Naive thymus-derived CD8-positive, alpha-beta T cell (primary cell): ENCODE measurements at regions not wholly inside any gene's neighbourhood (a gene's known extent, or its start where the extent isn't known, plus 50 kb on each side); places are given as distances from the start of the nearest gene placed in this dataset.
"Not testable (repeated sequence)": the region's sequence is repeated elsewhere in the genome, so short reads cannot be mapped to it uniquely, and the experiment has no call there.

ENCODE experiments used
- ATAC-seq, 2 donors: fragments of 150-1000 bp; cut with Tn5 transposase in 1 of 2; sonication (Bioruptor Pico), chemical (Tn5 transposase) in 1 of 2; 1 replicate in 1 of 2; 2 replicates in 1 of 2; pipeline ENCODE4 v1.10.0; 2021; ENCODE audit warnings: mild to moderate bottlenecking in 2 of 2, moderate library complexity in 2 of 2
- POLR2A ChIA-PET: fragments of 350-600 bp; sonication (Branson Sonifier 250); formaldehyde crosslinking; loops from one replicate; lab custom pipeline; 2021; ENCODE audit warnings: antibody characterized with exemption; lab: Charles Lee
- DNase-seq, 10 donors: peaks; one replicate each; pipeline versions ENCODE4 v3.0.0 to v3.0.0-alpha.2; 2020 to 2022
- H3K27ac Mint-ChIP-seq, 10 donors: one replicate each; pipeline ENCODE4 v1.8.0; 2020 to 2022; ENCODE audit warnings: mild to moderate bottlenecking in 10 of 10, mixed read lengths in 10 of 10, moderate library complexity in 4 of 10, inconsistent platforms in 1 of 10
- H3K27me3 Mint-ChIP-seq, 5 donors: one replicate each; pipeline ENCODE4 v1.8.0; 2021 to 2022; ENCODE audit warnings: mixed read lengths in 5 of 5
- H3K36me3 Mint-ChIP-seq, 3 donors: one replicate each; pipeline ENCODE4 v1.8.0; 2020 to 2022; ENCODE audit warnings: mixed read lengths in 3 of 3, mild to moderate bottlenecking in 2 of 3, inconsistent platforms in 1 of 3
- H3K4me1 Mint-ChIP-seq, 4 donors: one replicate each; pipeline ENCODE4 v1.8.0; 2021 to 2022; ENCODE audit warnings: mixed read lengths in 4 of 4
- H3K4me3 Mint-ChIP-seq, 10 donors: one replicate each; pipeline ENCODE4 v1.8.0; 2020 to 2022; ENCODE audit warnings: mild to moderate bottlenecking in 10 of 10, mixed read lengths in 10 of 10, moderate library complexity in 6 of 10, inconsistent platforms in 1 of 10
- H3K9me3 Mint-ChIP-seq, 9 donors: one replicate each; pipeline ENCODE4 v1.8.0; 2020 to 2022; ENCODE audit warnings: mixed read lengths in 9 of 9, mild to moderate bottlenecking in 3 of 9, inconsistent platforms in 1 of 9, moderate library complexity in 1 of 9

GRCh38 chr3:156036258-156037053 lies 83.9 kb upstream of the KCNAB1 start:
- ATAC-seq = no peak

GRCh38 chr3:156037356-156037755 lies 83.0 kb upstream of the KCNAB1 start:
- no peak for ATAC-seq
- Mint-ChIP-seq H3K4me1 (no peaks in the 10 kb centered on the region), H3K27me3 (peaks cover 0 to 5% (median 0%) of the 10 kb centered on the region in 5 donors), H3K27ac (no peak overlapping the region), H3K9me3 (no peaks in the 10 kb centered on the region), H3K4me3 (no peak overlapping the region), H3K36me3 (no peaks in the 10 kb centered on the region)
- no peak for DNase-seq
- POLR2A ChIA-PET = no interaction called here

More at GRCh38 chr3:156036258-156037053, 83.9 kb upstream of the KCNAB1 start:
- POLR2A ChIA-PET = no interaction called here
- H3K36me3 Mint-ChIP-seq = no peaks in the 10 kb centered on the region
- H3K27me3 Mint-ChIP-seq = peaks cover 0 to 5% (median 2%) of the 10 kb centered on the region in 5 donors
- H3K4me1 Mint-ChIP-seq = no peaks in the 10 kb centered on the region
- H3K9me3 Mint-ChIP-seq = no peaks in the 10 kb centered on the region
- H3K27ac Mint-ChIP-seq = no peak overlapping the region
- H3K4me3 Mint-ChIP-seq = no peak overlapping the region
- no peak for DNase-seq

DNA sequence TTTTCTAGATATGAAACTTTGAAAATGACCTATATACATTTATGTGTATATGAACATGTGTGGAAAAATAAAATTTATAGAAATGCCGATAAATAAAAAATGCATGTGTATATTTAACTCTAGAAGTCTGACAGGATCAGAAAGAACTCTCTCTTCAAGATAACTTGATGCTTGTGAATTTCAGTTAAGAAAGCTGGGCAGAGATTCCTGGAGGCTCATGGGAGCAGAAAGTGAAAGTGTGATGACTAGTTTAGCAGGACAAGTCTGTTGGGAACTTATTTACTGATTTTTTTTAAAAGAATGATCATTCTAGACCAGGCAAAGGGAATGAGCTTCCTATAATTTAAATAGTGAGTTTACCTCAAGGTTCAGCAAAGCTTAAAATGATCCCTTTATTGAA lies 81.5 kb upstream of the KCNAB1 start:
- Mint-ChIP-seq H3K27me3 (peaks cover 3 to 10% (median 5%) of the 10 kb centered on the region in 5 donors), H3K4me3 (no peak overlapping the region), H3K9me3 (no peaks in the 10 kb centered on the region), H3K27ac (peak overlapping the region in 1 of 10 donors; percentile 28), H3K4me1 (no peaks in the 10 kb centered on the region), H3K36me3 (no peaks in the 10 kb centered on the region)
- POLR2A ChIA-PET = no interaction called here
- no peak for DNase-seq
- ATAC-seq = no peak

GRCh38 chr3:156040041-156040440 lies 80.3 kb upstream of the KCNAB1 start:
- Mint-ChIP-seq H3K9me3 (no peaks in the 10 kb centered on the region), H3K4me1 (no peaks in the 10 kb centered on the region), H3K36me3 (no peaks in the 10 kb centered on the region), H3K27me3 (peaks cover 3 to 13% (median 5%) of the 10 kb centered on the region in 5 donors), H3K27ac (no peak overlapping the region), H3K4me3 (no peak overlapping the region)
- ATAC-seq = no peak
- DNase-seq = no peak
- POLR2A ChIA-PET = no interaction called here

- not testable (repeated sequence) for H3K36me3 Mint-ChIP-seq, H3K4me3 Mint-ChIP-seq
Measured at GRCh38 chr3:156041216-156041841, 79.0 kb upstream of the KCNAB1 start.

GRCh38 chr3:156041856-156042255 lies 78.5 kb upstream of the KCNAB1 start:
- DNase-seq, H3K4me3 Mint-ChIP-seq, H3K9me3 Mint-ChIP-seq, POLR2A ChIA-PET, H3K4me1 Mint-ChIP-seq, H3K36me3 Mint-ChIP-seq, ATAC-seq, H3K27ac Mint-ChIP-seq: not testable (repeated sequence)
- H3K27me3 Mint-ChIP-seq = peaks cover 3 to 13% (median 5%) of the 10 kb centered on the region in 5 donors

More at GRCh38 chr3:156041216-156041841, 79.0 kb upstream of the KCNAB1 start:
- H3K27me3 Mint-ChIP-seq = peaks cover 3 to 13% (median 5%) of the 10 kb centered on the region in 5 donors
- H3K27ac Mint-ChIP-seq, H3K9me3 Mint-ChIP-seq, POLR2A ChIA-PET, DNase-seq, H3K4me1 Mint-ChIP-seq, ATAC-seq: not testable (repeated sequence)

GRCh38 chr3:156043832-156044633 lies 76.3 kb upstream of the KCNAB1 start:
- ATAC-seq, H3K4me3 Mint-ChIP-seq, H3K36me3 Mint-ChIP-seq, POLR2A ChIA-PET, H3K4me1 Mint-ChIP-seq, H3K9me3 Mint-ChIP-seq: not testable (repeated sequence)
- H3K27ac Mint-ChIP-seq = peak overlapping the region in 1 of 10 donors; percentile 38
- H3K27me3 Mint-ChIP-seq = peaks cover 3 to 20% (median 12%) of the 10 kb centered on the region in 5 donors
- peak; percentile 7 to 69 (median 36) for DNase-seq

DNA sequence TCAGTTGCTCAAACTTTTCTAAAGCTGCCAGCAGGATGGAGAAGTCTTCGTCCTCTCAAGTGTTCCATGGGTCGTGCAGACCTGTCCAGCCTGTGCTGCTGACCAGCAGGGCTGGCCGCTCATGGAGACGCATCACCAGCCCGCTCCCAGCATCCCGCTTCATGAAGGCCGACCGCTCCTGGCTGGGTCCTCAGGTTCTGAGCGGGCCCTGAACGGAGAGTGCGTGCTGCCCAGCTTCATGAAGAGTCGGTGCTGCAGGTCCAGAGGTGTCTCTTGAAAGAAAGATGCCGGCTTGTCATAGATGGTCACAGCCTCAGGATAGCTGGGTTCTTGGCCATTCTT lies 75.8 kb upstream of the KCNAB1 start:
- Mint-ChIP-seq H3K4me1 (no peaks in the 10 kb centered on the region), H3K4me3 (no peak overlapping the region), H3K27me3 (peaks cover 3 to 26% (median 12%) of the 10 kb centered on the region in 5 donors), H3K27ac (no peak overlapping the region), H3K9me3 (no peaks in the 10 kb centered on the region), H3K36me3 (no peaks in the 10 kb centered on the region)
- ATAC-seq (no peak), DNase-seq (no peak)
- POLR2A ChIA-PET = no interaction called here

GRCh38 chr3:156048483-156048882 lies 71.9 kb upstream of the KCNAB1 start:
- DNase-seq, H3K9me3 Mint-ChIP-seq, ATAC-seq, H3K4me1 Mint-ChIP-seq, H3K36me3 Mint-ChIP-seq, H3K4me3 Mint-ChIP-seq, H3K27ac Mint-ChIP-seq, POLR2A ChIA-PET: not testable (repeated sequence)
- H3K27me3 Mint-ChIP-seq = peaks cover 9 to 31% (median 17%) of the 10 kb centered on the region in 5 donors

DNA sequence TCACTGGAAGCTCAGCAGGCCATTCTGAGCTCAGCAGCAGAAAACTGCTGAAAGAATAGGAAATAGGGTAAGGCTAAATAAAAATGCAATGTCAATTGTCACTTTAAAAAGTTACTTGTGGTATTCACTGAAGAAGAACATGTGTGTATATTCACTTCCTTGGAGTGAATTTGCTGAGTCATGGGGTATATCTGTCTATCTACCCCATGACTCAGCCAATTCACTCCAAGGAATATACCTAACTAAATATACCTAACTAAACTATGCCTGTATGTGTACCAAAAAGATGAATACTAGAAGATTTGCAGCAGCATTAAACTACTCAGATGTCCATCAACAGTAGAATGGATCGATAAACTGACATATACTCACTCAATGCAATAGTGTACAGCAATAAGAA lies 69.5 kb upstream of the KCNAB1 start:
- Mint-ChIP-seq H3K36me3 (no peaks in the 10 kb centered on the region), H3K4me3 (no peak overlapping the region), H3K27ac (no peak overlapping the region), H3K9me3 (peaks cover 0 to 3% (median 0%) of the 10 kb centered on the region in 9 donors), H3K27me3 (peaks cover 9 to 38% (median 21%) of the 10 kb centered on the region in 5 donors), H3K4me1 (no peaks in the 10 kb centered on the region)
- POLR2A ChIA-PET = no interaction called here
- DNase-seq = no peak
- no peak for ATAC-seq

DNA sequence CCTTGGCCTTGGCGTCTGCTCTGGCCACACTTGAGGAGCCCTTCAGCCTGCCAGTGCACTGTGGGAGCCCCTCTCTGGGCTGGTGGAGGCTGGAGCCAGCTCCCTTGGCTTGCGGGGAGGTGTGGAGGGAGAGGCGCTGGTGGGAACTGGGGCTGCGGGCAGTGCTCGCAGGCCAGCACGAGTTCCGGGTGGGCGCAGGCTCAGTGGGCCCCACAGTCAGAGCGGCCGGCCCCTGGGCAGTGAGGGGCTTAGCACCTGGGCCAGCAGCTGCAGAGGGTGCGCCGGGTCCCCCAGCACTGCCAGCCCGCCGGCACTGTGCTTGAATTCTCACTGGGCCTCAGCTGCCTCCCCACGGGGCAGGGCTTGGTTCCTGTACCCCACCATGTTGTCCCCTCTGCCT lies 68.7 kb upstream of the KCNAB1 start:
- peak in 1 of 10 donors; percentile 41 for DNase-seq
- H3K4me1 Mint-ChIP-seq = no peaks in the 10 kb centered on the region
- H3K4me3 Mint-ChIP-seq = no peak overlapping the region
- peaks cover 0 to 3% (median 0%) of the 10 kb centered on the region in 9 donors for H3K9me3 Mint-ChIP-seq
- ATAC-seq = no peak
- no peaks in the 10 kb centered on the region for H3K36me3 Mint-ChIP-seq
- POLR2A ChIA-PET = no interaction called here
- peaks cover 9 to 45% (median 27%) of the 10 kb centered on the region in 5 donors for H3K27me3 Mint-ChIP-seq
- H3K27ac Mint-ChIP-seq = no peak overlapping the region

DNA sequence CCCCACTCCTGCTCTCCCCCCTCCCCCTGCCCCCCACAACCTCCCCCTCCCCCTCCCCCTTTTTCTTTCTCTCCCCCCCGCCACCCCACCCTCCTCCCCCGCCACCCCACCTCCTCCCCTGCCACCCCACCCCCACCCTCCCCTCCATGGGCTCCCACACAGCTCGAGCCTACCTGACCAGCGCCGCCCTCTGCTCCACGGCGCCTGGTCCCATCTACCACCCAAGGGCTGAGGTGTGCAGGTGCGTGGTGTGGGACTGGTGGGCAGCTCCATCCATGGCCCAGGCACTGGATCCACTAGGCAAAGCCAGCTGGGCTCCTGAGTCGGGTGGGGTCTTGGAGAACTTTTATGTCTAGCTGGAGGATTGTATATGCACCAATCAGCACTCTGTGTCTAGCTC lies 68.3 kb upstream of the KCNAB1 start:
- POLR2A ChIA-PET = no interaction called here
- DNase-seq (no peak), ATAC-seq (no peak)
- Mint-ChIP-seq H3K36me3 (no peaks in the 10 kb centered on the region), H3K9me3 (peaks cover 0 to 3% (median 0%) of the 10 kb centered on the region in 9 donors), H3K27ac (no peak overlapping the region), H3K4me3 (no peak overlapping the region), H3K27me3 (peaks cover 9 to 50% (median 30%) of the 10 kb centered on the region in 5 donors), H3K4me1 (no peaks in the 10 kb centered on the region)
